Caco-2 (cell line): ENCODE measurements at regions not wholly inside any gene's neighbourhood (a gene's known extent, or its start where the extent isn't known, plus 50 kb on each side); places are given as distances from the start of the nearest gene placed in this dataset.

ENCODE experiments used
- BruUV-seq: library from RNA; stranded (reverse); fragments of 400-500 nt; replicated peaks from 2 replicates; lab custom pipeline; 2021; lab: Mats Ljungman, UMichigan
- CTCF ChIA-PET: fragments of 300-600 bp; sonication (Branson Sonifier 250); formaldehyde crosslinking; loops from one replicate; lab custom pipeline; 2022; ENCODE audit warnings: antibody characterized with exemption; lab: Charles Lee
- POLR2A ChIA-PET: fragments of 300-600 bp; sonication (Branson Sonifier 250); formaldehyde crosslinking; loops from one replicate; lab custom pipeline; 2022; ENCODE audit warnings: antibody characterized with exemption; lab: Charles Lee
- DNase-seq, 2 experiments: peaks; one replicate each; pipeline versions ENCODE4 v3.0.0 to v3.0.0-alpha.2; 2020 to 2022
- H3K27me3 ChIP-seq: replicated peaks from 2 replicates; pipeline ENCODE4 v1.6.0; 2011; ENCODE audit warnings: low read length; ENCODE audit not compliant: control insufficient read depth, insufficient read depth
- H3K36me3 ChIP-seq: 2 replicates; pipeline ENCODE4 v1.5.1; 2011; ENCODE audit warnings: low read length; ENCODE audit not compliant: control insufficient read depth, insufficient read depth
- H3K4me1 ChIP-seq: fragments of 250-450 bp; sonication (Bioruptor Pico); 2 replicates; pipeline ENCODE4 v1.5.1; 2020; ENCODE audit warnings: mild to moderate bottlenecking
- H3K4me3 ChIP-seq: 2 replicates; pipeline ENCODE4 v1.5.1; 2011; ENCODE audit warnings: low read depth, mild to moderate bottlenecking, control low read depth, low read length
- H3K9me3 ChIP-seq: fragments of 250-450 bp; sonication (Bioruptor Pico); 2 replicates; pipeline ENCODE4 v1.5.1; 2020; ENCODE audit warnings: mild to moderate bottlenecking, moderate library complexity
- H3K27ac Mint-ChIP-seq: one replicate; pipeline ENCODE4 v1.8.0; 2022; ENCODE audit warnings: mixed read lengths; ENCODE audit not compliant: unreplicated experiment
- H3K27me3 Mint-ChIP-seq: one replicate; pipeline ENCODE4 v1.8.0; 2022; ENCODE audit warnings: mixed read lengths; ENCODE audit not compliant: insufficient read depth, unreplicated experiment
- H3K36me3 Mint-ChIP-seq: one replicate; pipeline ENCODE4 v1.8.0; 2022; ENCODE audit warnings: mild to moderate bottlenecking, mixed read lengths; ENCODE audit not compliant: insufficient read depth, unreplicated experiment
- H3K4me1 Mint-ChIP-seq: one replicate; pipeline ENCODE4 v1.8.0; 2022; ENCODE audit warnings: low read depth, mixed read lengths; ENCODE audit not compliant: unreplicated experiment
- H3K4me3 Mint-ChIP-seq: one replicate; pipeline ENCODE4 v1.8.0; 2022; ENCODE audit warnings: mild to moderate bottlenecking, moderate library complexity, mixed read lengths; ENCODE audit not compliant: unreplicated experiment
- H3K9me3 Mint-ChIP-seq: one replicate; pipeline ENCODE4 v1.8.0; 2022; ENCODE audit warnings: mixed read lengths; ENCODE audit not compliant: unreplicated experiment
- intact Hi-C: fragments of 100-400 bp; cut with micrococcal nuclease; formaldehyde crosslinking; loops from one replicate; pipeline ENCODE4 v1.10.0; 2022; ENCODE audit not compliant: unreplicated experiment
- TF ChIP-seq, protein P1 (sequence below), 2 experiments: fragments of 200-600 bp in 1 of 2; IDR thresholded peaks; 1 replicate in 1 of 2; 2 replicates in 1 of 2; pipeline versions ENCODE4 v1.5.1 to v1.8.0; 2011 to 2022; ENCODE audit warnings: antibody characterized with exemption in 1 of 2, control low read depth in 1 of 2, inconsistent platforms in 1 of 2, low read depth in 1 of 2, low read length in 1 of 2, mild to moderate bottlenecking in 1 of 2, moderate library complexity in 1 of 2; ENCODE audit not compliant: insufficient read depth in 1 of 2, severe bottlenecking in 1 of 2, unreplicated experiment in 1 of 2

DNA sequence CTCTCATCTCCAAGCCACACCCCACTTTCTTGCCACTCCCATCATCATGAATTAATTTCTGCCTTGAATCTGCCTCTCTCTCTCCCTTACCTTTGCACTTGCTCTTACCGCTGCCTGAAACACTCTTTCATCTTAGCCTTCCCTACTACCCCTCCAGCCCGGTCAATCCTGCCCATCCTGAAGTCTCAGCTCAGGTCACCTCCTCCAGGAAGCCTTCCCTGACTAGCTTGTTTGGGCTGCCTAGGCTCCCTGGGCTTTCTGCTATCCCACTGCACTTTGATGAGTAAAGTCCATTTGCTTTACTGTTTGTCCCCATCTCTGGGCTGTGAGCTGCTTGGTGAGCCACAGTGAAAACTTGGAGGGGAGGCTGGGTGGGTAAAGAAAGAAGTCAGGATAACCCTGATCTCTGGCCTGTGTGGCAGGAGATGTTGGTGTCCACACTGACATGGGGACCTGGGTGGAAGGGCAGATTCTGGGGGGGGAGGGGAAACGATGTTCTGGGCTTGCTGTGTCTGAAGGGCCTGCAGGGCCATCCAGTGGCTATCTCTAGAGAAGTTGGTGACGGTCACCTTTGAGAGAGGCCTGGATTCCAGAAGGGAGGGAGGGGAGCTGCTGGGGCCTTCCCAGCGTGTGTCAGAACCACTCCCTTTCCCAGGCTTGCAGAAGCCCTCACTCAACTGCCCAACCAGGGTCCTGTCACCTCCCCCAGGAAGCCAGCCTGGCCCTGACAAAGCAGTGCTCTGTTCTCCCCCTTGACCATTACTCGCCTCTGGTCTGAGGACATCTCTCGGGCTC, 75.0 kb upstream of the DAB2IP start:
- intact Hi-C loops = no loop called here
- H3K4me1 ChIP-seq = no peaks in the 10 kb centered on the region
- Mint-ChIP-seq H3K4me3 (no peak overlapping the region), H3K27me3 (no peaks in the 10 kb centered on the region), H3K27ac (no peak overlapping the region), H3K36me3 (no peaks in the 10 kb centered on the region), H3K4me1 (no peaks in the 10 kb centered on the region), H3K9me3 (no peaks in the 10 kb centered on the region)
- H3K36me3 ChIP-seq = no peaks in the 10 kb centered on the region
- no TSS peak for BruUV-seq
- no peak for DNase-seq
- no peaks in the 10 kb centered on the region for H3K9me3 ChIP-seq
- no peak overlapping the region for H3K4me3 ChIP-seq
- no peaks in the 10 kb centered on the region for H3K27me3 ChIP-seq
- TF ChIP-seq, protein P1, sequence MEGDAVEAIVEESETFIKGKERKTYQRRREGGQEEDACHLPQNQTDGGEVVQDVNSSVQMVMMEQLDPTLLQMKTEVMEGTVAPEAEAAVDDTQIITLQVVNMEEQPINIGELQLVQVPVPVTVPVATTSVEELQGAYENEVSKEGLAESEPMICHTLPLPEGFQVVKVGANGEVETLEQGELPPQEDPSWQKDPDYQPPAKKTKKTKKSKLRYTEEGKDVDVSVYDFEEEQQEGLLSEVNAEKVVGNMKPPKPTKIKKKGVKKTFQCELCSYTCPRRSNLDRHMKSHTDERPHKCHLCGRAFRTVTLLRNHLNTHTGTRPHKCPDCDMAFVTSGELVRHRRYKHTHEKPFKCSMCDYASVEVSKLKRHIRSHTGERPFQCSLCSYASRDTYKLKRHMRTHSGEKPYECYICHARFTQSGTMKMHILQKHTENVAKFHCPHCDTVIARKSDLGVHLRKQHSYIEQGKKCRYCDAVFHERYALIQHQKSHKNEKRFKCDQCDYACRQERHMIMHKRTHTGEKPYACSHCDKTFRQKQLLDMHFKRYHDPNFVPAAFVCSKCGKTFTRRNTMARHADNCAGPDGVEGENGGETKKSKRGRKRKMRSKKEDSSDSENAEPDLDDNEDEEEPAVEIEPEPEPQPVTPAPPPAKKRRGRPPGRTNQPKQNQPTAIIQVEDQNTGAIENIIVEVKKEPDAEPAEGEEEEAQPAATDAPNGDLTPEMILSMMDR (IDR thresholded peaks at IDR 0.05; ENCODE audit: insufficient read depth in 1 of 2, low read depth in 1 of 2, low read length in 1 of 2, severe bottlenecking in 1 of 2, unreplicated experiment in 1 of 2) = no peak
- POLR2A ChIA-PET = no interaction called here
- CTCF ChIA-PET = interaction anchor here (0.6 to 0.7 kb wide), 2 partner anchors 30 to 239 kb away, joined by 3 to 6 read pairs; no protein-coding TSS in a partner anchor

DNA sequence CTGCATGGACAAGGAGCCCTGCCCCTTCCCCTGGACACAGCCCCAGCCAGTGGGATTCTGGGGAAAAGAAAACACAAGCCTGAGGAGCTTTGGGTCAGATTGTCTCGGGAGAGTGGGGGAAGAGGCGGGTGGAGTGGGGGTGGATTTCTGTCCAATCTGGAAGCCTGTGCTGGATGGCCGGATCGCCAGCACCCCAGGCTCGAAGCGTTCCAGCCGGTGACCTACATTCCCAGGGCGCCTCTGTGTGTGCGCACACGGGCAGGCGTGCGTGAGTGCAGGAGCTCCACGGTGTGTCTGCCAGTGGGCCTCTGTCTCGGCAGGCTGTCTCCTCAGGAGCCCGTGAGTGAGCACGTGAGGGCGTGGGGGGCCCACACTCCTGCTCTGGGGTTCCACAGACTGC, 74.3 kb upstream of the DAB2IP start:
- Mint-ChIP-seq H3K9me3 (no peaks in the 10 kb centered on the region), H3K4me3 (no peak overlapping the region), H3K36me3 (no peaks in the 10 kb centered on the region), H3K27me3 (no peaks in the 10 kb centered on the region), H3K27ac (no peak overlapping the region), H3K4me1 (no peaks in the 10 kb centered on the region)
- Histone ChIP-seq H3K9me3 (no peaks in the 10 kb centered on the region), H3K4me1 (no peaks in the 10 kb centered on the region), H3K36me3 (no peaks in the 10 kb centered on the region), H3K27me3 (no peaks in the 10 kb centered on the region), H3K4me3 (no peak overlapping the region)
- intact Hi-C loops = no loop called here
- CTCF ChIA-PET = interaction anchor here (0.7 kb wide), 2 partner anchors 13 to 31 kb away, joined by 3 read pairs; no protein-coding TSS in a partner anchor
- POLR2A ChIA-PET = no interaction called here
- no TSS peak for BruUV-seq
- DNase-seq = no peak
- TF ChIP-seq, protein P1 (IDR thresholded peaks at IDR 0.05; ENCODE audit: insufficient read depth in 1 of 2, low read depth in 1 of 2, low read length in 1 of 2, severe bottlenecking in 1 of 2, unreplicated experiment in 1 of 2) = no peak

DNA sequence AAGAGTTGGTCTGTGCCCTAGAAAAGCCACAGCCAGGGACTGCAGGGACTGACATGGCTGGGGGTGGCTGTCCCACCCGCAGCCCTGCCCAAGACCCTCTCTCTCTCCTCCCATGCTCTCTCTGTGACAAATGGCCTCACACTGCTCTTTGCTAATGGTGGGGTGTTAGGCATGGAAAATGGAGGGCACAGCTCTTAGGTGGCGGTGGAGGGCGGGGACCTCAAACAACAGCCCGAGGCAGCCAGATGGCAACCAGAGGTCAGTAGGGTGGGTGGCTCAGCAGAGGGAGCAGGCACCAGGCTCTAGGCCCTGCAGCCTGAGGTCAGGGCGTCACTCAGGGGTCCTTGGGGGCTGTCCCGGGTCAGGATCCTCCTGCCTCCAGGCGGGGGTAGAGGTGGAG, 73.9 kb upstream of the DAB2IP start:
- peaks cover 2% of the 10 kb centered on the region for H3K27me3 Mint-ChIP-seq
- intact Hi-C loops = no loop called here
- ChIA-PET CTCF (interaction anchor here (0.7 kb wide), 1 partner anchor 13 kb away, joined by 3 read pairs; no protein-coding TSS in a partner anchor), POLR2A (no interaction called here)
- H3K4me3 ChIP-seq = no peak overlapping the region
- TF ChIP-seq, protein P1 (IDR thresholded peaks at IDR 0.05; ENCODE audit: insufficient read depth in 1 of 2, low read depth in 1 of 2, low read length in 1 of 2, severe bottlenecking in 1 of 2, unreplicated experiment in 1 of 2) = no peak
- no TSS peak for BruUV-seq
- H3K4me1 ChIP-seq = no peaks in the 10 kb centered on the region
- no peaks in the 10 kb centered on the region for H3K9me3 ChIP-seq
- H3K36me3 Mint-ChIP-seq = no peaks in the 10 kb centered on the region
- no peaks in the 10 kb centered on the region for H3K27me3 ChIP-seq
- no peaks in the 10 kb centered on the region for H3K4me1 Mint-ChIP-seq
- no peak for DNase-seq
- H3K9me3 Mint-ChIP-seq = no peaks in the 10 kb centered on the region
- no peak overlapping the region for H3K27ac Mint-ChIP-seq
- no peak overlapping the region for H3K4me3 Mint-ChIP-seq
- no peaks in the 10 kb centered on the region for H3K36me3 ChIP-seq
